MM.1S (cell line): ENCODE measurements at regions not wholly inside any gene's neighbourhood (a gene's known extent, or its start where the extent isn't known, plus 50 kb on each side); places are given as distances from the start of the nearest gene placed in this dataset.

ENCODE experiments used
- DNase-seq: peaks from one replicate; pipeline ENCODE4 v3.0.0-alpha.2; 2015
- H2AFZ ChIP-seq: fragments of 300-600 bp; sonication (generic); 2 replicates; pipeline ENCODE4 v1.6.0; 2016; ENCODE audit warnings: antibody characterized with exemption, low read length
- H3F3A ChIP-seq: fragments of 300-600 bp; sonication (generic); 2 replicates; pipeline ENCODE4 v1.6.1; 2016; ENCODE audit warnings: mild to moderate bottlenecking, antibody characterized with exemption, low read length, moderate library complexity, mixed read lengths; ENCODE audit not compliant: insufficient read depth
- H3K27ac ChIP-seq: fragments of 300-600 bp; sonication (generic); 2 replicates; pipeline ENCODE4 v1.5.1; 2016; ENCODE audit warnings: mild to moderate bottlenecking, low read length
- H3K27me3 ChIP-seq: fragments of 300-600 bp; sonication (generic); replicated peaks from 2 replicates; pipeline ENCODE4 v1.6.0; 2016; ENCODE audit warnings: low read length; ENCODE audit not compliant: insufficient read depth
- H3K36me3 ChIP-seq: fragments of 300-600 bp; sonication (generic); replicated peaks from 2 replicates; pipeline ENCODE4 v1.6.1; 2016; ENCODE audit warnings: mild to moderate bottlenecking, low read length, mixed read lengths; ENCODE audit not compliant: insufficient read depth
- H3K4me1 ChIP-seq: fragments of 300-600 bp; sonication (generic); 2 replicates; pipeline ENCODE4 v1.6.1; 2016; ENCODE audit warnings: low read length, mixed read lengths
- H3K4me2 ChIP-seq: fragments of 300-600 bp; sonication (generic); 2 replicates; pipeline ENCODE4 v1.6.0; 2016; ENCODE audit warnings: low read depth, low read length
- H3K4me3 ChIP-seq: fragments of 300-600 bp; sonication (generic); 2 replicates; pipeline ENCODE4 v1.5.1; 2016; ENCODE audit warnings: low read length, mixed read lengths
- H3K79me2 ChIP-seq: fragments of 300-600 bp; sonication (generic); 2 replicates; pipeline ENCODE4 v1.6.1; 2016; ENCODE audit warnings: mixed run types, low read length, mixed read lengths
- H3K9ac ChIP-seq: fragments of 300-600 bp; sonication (generic); 2 replicates; pipeline ENCODE4 v1.6.1; 2016; ENCODE audit warnings: low read length, mixed read lengths
- H3K9me2 ChIP-seq: fragments of 300-600 bp; sonication (generic); replicated peaks from 2 replicates; pipeline ENCODE4 v1.6.1; 2016; ENCODE audit warnings: mild to moderate bottlenecking, low read length, mixed read lengths; ENCODE audit not compliant: insufficient read depth
- H3K9me3 ChIP-seq: fragments of 300-600 bp; sonication (generic); replicated peaks from 2 replicates; pipeline ENCODE4 v1.6.1; 2016; ENCODE audit warnings: mild to moderate bottlenecking, low read length, mixed read lengths; ENCODE audit not compliant: insufficient read depth
- H4K20me1 ChIP-seq: fragments of 300-600 bp; sonication (generic); 2 replicates; pipeline ENCODE4 v1.6.1; 2016; ENCODE audit warnings: mild to moderate bottlenecking, low read length, moderate library complexity, mixed read lengths; ENCODE audit not compliant: insufficient read depth
- CTCF ChIP-seq: fragments of 300-600 bp; sonication (generic); IDR thresholded peaks from 2 replicates; pipeline ENCODE4 v1.5.1; 2016; ENCODE audit warnings: antibody characterized with exemption, low read length, mixed read lengths
- EZH2 ChIP-seq: fragments of 300-600 bp; sonication (generic); optimal IDR thresholded peaks from 2 replicates; pipeline ENCODE3; 2017; ENCODE audit warnings: low read depth, mild to moderate bottlenecking, antibody characterized with exemption, low read length, mixed read lengths
- EZH2phosphoT487 ChIP-seq: fragments of 300-600 bp; sonication (generic); IDR thresholded peaks from 2 replicates; pipeline ENCODE4 v1.6.1; 2018; ENCODE audit warnings: antibody characterized with exemption, low read length

GRCh38 chr17:70819183-70819582 is 649.9 kb downstream of the KCNJ2 start:
- H3K4me1 ChIP-seq = no peaks in the 10 kb centered on the region
- no peaks in the 10 kb centered on the region for H4K20me1 ChIP-seq
- no peak overlapping the region for H3K4me3 ChIP-seq
- DNase-seq = no peak
- H2AFZ ChIP-seq = no peak overlapping the region
- no peaks in the 10 kb centered on the region for H3K36me3 ChIP-seq
- H3K27me3 ChIP-seq = no peaks in the 10 kb centered on the region
- H3K9me3 ChIP-seq = no peaks in the 10 kb centered on the region
- H3K79me2 ChIP-seq = no peaks in the 10 kb centered on the region
- H3K27ac ChIP-seq = no peak overlapping the region
- H3K9ac ChIP-seq = no peak overlapping the region
- TF ChIP-seq EZH2 (no peak), CTCF (no peak), EZH2phosphoT487 (no peak)
- no peak overlapping the region for H3K4me2 ChIP-seq
- no peaks in the 10 kb centered on the region for H3K9me2 ChIP-seq
- no peaks in the 10 kb centered on the region for H3F3A ChIP-seq

GRCh38 chr17:70820276-70820675 is 650.9 kb downstream of the KCNJ2 start:
- H3K36me3 ChIP-seq = no peaks in the 10 kb centered on the region
- no peaks in the 10 kb centered on the region for H3K9me3 ChIP-seq
- H3K79me2 ChIP-seq = no peaks in the 10 kb centered on the region
- no peak overlapping the region for H3K4me2 ChIP-seq
- H2AFZ ChIP-seq = no peak overlapping the region
- no peak overlapping the region for H3K27ac ChIP-seq
- no peak overlapping the region for H3K9ac ChIP-seq
- H3K4me1 ChIP-seq = no peaks in the 10 kb centered on the region
- H3K27me3 ChIP-seq = no peaks in the 10 kb centered on the region
- no peak for TF ChIP-seq EZH2phosphoT487
- TF ChIP-seq EZH2 = no peak
- no peak for TF ChIP-seq CTCF
- H4K20me1 ChIP-seq = no peaks in the 10 kb centered on the region
- H3F3A ChIP-seq = no peaks in the 10 kb centered on the region
- DNase-seq = no peak
- no peaks in the 10 kb centered on the region for H3K9me2 ChIP-seq
- no peak overlapping the region for H3K4me3 ChIP-seq

- H4K20me1 ChIP-seq = no peaks in the 10 kb centered on the region
- TF ChIP-seq CTCF = no peak
- TF ChIP-seq EZH2phosphoT487 = no peak
- H3K9me2 ChIP-seq = no peaks in the 10 kb centered on the region
These were observed 656.2 kb downstream of the KCNJ2 start for GRCh38 chr17:70825321-70826125.

More at GRCh38 chr17:70825321-70826125, 656.2 kb downstream of the KCNJ2 start:
- Histone ChIP-seq H3K9ac (no peak overlapping the region), H3K4me1 (no peaks in the 10 kb centered on the region), H3K27me3 (no peaks in the 10 kb centered on the region), H3K27ac (no peak overlapping the region), H3F3A (no peaks in the 10 kb centered on the region), H2AFZ (no peak overlapping the region), H3K36me3 (no peaks in the 10 kb centered on the region), H3K9me3 (no peaks in the 10 kb centered on the region), H3K4me3 (no peak overlapping the region), H3K4me2 (no peak overlapping the region), H3K79me2 (no peaks in the 10 kb centered on the region)
- DNase-seq = no peak
